GM12878 (cell line): ENCODE measurements at regions not wholly inside any gene's neighbourhood (a gene's known extent, or its start where the extent isn't known, plus 50 kb on each side); places are given as distances from the start of the nearest gene placed in this dataset.

Source experiments
- ATAC-seq: fragments of 200-7000 bp; cut with Tn5 transposase; 3 replicates; pipeline ENCODE4 v1.9.1; 2020; ENCODE audit warnings: mild to moderate bottlenecking, moderate library complexity
- BruUV-seq: library from RNA; stranded (reverse); fragments of 400-500 nt; replicated peaks from 2 replicates; lab custom pipeline; 2021; lab: Mats Ljungman, UMichigan
- CTCF ChIA-PET: fragments of 300-600 bp; sonication (Branson Sonifier 250); formaldehyde crosslinking; extraction: SDS; loops from one replicate; lab custom pipeline; 2021; ENCODE audit warnings: inconsistent platforms; lab: Yijun Ruan, JAX
- POLR2A ChIA-PET: fragments of 350-600 bp; formaldehyde crosslinking; extraction: SDS; loops from one replicate; lab custom pipeline; 2021; ENCODE audit warnings: inconsistent platforms; lab: Charles Lee
- RAD21 ChIA-PET: fragments of 300-600 bp; sonication (Branson Sonifier 250); formaldehyde crosslinking; loops from one replicate; lab custom pipeline; 2023; ENCODE audit warnings: antibody characterized with exemption; ENCODE audit not compliant: unreplicated experiment; lab: Charles Lee
- SMC1A ChIA-PET: fragments of 300-600 bp; sonication (Branson Sonifier 250); formaldehyde crosslinking; loops from one replicate; lab custom pipeline; 2023; ENCODE audit not compliant: unreplicated experiment, uncharacterized antibody; lab: Charles Lee
- DNase-seq: peaks from one replicate; pipeline ENCODE4 v3.0.0-alpha.2; 2011; ENCODE audit warnings: low read depth, low spot score
- FAIRE-seq: peaks from 3 replicates; lab custom pipeline; 2011; peaks lifted over from hg19 to GRCh38; lab: Jason Lieb, UNC
- H2AFZ ChIP-seq: 2 replicates; pipeline ENCODE4 v1.6.0; 2011; ENCODE audit warnings: low read depth, low read length, control low read depth; ENCODE audit not compliant: control insufficient read depth
- H3K27ac ChIP-seq: 2 replicates; pipeline ENCODE4 v1.5.1; 2011; ENCODE audit warnings: control low read depth; ENCODE audit not compliant: control insufficient read depth, insufficient read depth
- H3K27me3 ChIP-seq, 2 experiments: replicated peaks in 1 of 2; 2 replicates each; pipeline versions ENCODE4 v1.6.0 to v1.6.1; 2011; ENCODE audit warnings: low read length in 1 of 2; ENCODE audit not compliant: control insufficient read depth in 2 of 2, insufficient read depth in 2 of 2
- H3K36me3 ChIP-seq, 2 experiments: 2 replicates each; pipeline ENCODE4 v1.5.1; 2011; ENCODE audit warnings: low read length in 1 of 2; ENCODE audit not compliant: control insufficient read depth in 2 of 2, insufficient read depth in 2 of 2
- H3K4me1 ChIP-seq: 2 replicates; pipeline ENCODE4 v1.6.1; 2011; ENCODE audit warnings: mild to moderate bottlenecking, low read length, moderate library complexity, mixed read lengths; ENCODE audit not compliant: control insufficient read depth, insufficient read depth
- H3K4me2 ChIP-seq: 2 replicates; pipeline ENCODE4 v1.6.0; 2011; ENCODE audit warnings: control low read depth; ENCODE audit not compliant: control insufficient read depth, insufficient read depth
- H3K4me3 ChIP-seq: fragments of 200-600 bp; sonication (generic); 2 replicates; pipeline ENCODE4 v1.5.1; 2016
- H3K79me2 ChIP-seq: 2 replicates; pipeline ENCODE4 v1.6.0; 2011; ENCODE audit warnings: low read length; ENCODE audit not compliant: control insufficient read depth, insufficient read depth
- H3K9ac ChIP-seq: 2 replicates; pipeline ENCODE4 v1.8.0; 2011; ENCODE audit warnings: low read length, control low read depth, mixed read lengths; ENCODE audit not compliant: control insufficient read depth, insufficient read depth
- H3K9me3 ChIP-seq: replicated peaks from 3 replicates; pipeline ENCODE4 v1.5.1; 2011; ENCODE audit warnings: mild to moderate bottlenecking, low read length; ENCODE audit not compliant: control insufficient read depth, insufficient read depth
- H4K20me1 ChIP-seq: 2 replicates; pipeline ENCODE4 v1.6.0; 2011; ENCODE audit not compliant: control insufficient read depth, insufficient read depth
- ETV6 ChIP-seq, 2 experiments: fragments of 450-650 bp in 1 of 2; IDR thresholded peaks in 1 of 2; conservative IDR thresholded peaks in 1 of 2; 2 replicates each; pipeline ENCODE4 v1.6.1; 2014; ENCODE audit warnings: antibody characterized with exemption in 1 of 2, borderline replicate concordance in 1 of 2, low read depth in 1 of 2, mild to moderate bottlenecking in 1 of 2, moderate library complexity in 1 of 2
- GABPA ChIP-seq: IDR thresholded peaks from 2 replicates; pipeline ENCODE4 v1.6.1; 2014; ENCODE audit warnings: antibody characterized with exemption, low read depth, mild to moderate bottlenecking, inconsistent platforms
- MEF2A ChIP-seq: IDR thresholded peaks from 2 replicates; pipeline ENCODE4 v1.6.1; 2011; ENCODE audit warnings: low read depth, mild to moderate bottlenecking, low read length, moderate library complexity; ENCODE audit not compliant: insufficient read depth
- NR2C1 ChIP-seq: fragments of 450-650 bp; IDR thresholded peaks from 2 replicates; pipeline ENCODE4 v1.6.1; 2017; ENCODE audit warnings: antibody characterized with exemption, mild to moderate bottlenecking, moderate library complexity
- RCOR1 ChIP-seq: conservative IDR thresholded peaks from 2 replicates; pipeline ENCODE4 v1.6.1; 2012; ENCODE audit warnings: low read depth, low read length, improper control_type of control experiment
- SIX5 ChIP-seq: IDR thresholded peaks from 2 replicates; pipeline ENCODE4 v1.6.1; 2011; ENCODE audit warnings: mild to moderate bottlenecking, low read depth, low read length, moderate library complexity; ENCODE audit not compliant: severe bottlenecking
- TARDBP ChIP-seq: IDR thresholded peaks from 2 replicates; pipeline ENCODE4 v1.6.1; 2016; ENCODE audit warnings: borderline replicate concordance
- ZNF274 ChIP-seq: IDR thresholded peaks from one replicate; pipeline ENCODE4 v1.8.0; 2011; ENCODE audit not compliant: insufficient read length, insufficient read depth
- WGBS: methylation state at CpG from one replicate; pipeline ENCODE4 v1.1.6; 2016; ENCODE audit warnings: low lambda C conversion rate; ENCODE audit not compliant: insufficient replicate concordance, insufficient coverage; ENCODE audit errors: missing lambda C conversion rate; 5-methylcytosine and 5-hydroxymethylcytosine counted together
- in situ Hi-C: fragments of 300-500 bp; cut with MboI; formaldehyde crosslinking; loops from 9 replicates; pipeline ENCODE4 v1.14.3; 2018; ENCODE audit warnings: mixed read lengths
- intact Hi-C: fragments of 100-400 bp; cut with micrococcal nuclease; formaldehyde crosslinking; loops from one replicate; pipeline ENCODE4 v1.14.2; 2022; ENCODE audit not compliant: unreplicated experiment
- TF ChIP-seq, protein P1 (sequence below): fragments of 450-650 bp; IDR thresholded peaks from 2 replicates; pipeline ENCODE4 v1.6.1; 2017; ENCODE audit warnings: low read depth, mild to moderate bottlenecking, moderate library complexity

DNA sequence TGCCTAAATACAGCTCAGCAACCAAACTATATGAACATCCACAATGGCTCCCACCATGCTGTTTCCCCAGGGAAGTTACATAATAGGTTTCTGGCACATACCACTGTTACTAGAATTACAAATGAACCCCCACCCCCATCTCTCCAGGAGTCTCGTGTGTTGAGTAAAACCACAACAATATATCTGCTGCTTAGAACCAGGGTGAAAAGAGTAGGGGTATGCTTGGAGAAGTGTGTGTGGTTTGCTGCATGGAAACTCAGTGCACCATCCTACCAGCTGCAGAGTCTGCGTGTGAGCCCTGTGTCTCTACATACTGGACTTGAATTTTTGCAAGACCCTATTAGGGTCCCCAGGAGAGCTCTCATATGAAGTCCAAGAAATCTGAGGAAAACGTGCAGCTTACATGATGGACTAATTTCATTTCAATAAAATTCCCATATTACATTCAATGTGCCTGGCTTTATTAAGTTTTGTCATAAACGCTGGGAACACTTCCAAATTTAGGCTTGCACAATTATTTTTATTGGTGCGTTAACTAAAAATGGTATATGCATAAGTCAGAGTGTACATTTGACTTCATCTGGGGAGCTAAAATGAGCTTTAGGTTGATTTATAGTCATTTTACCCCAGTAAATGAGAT is 104.5 kb upstream of the NFIB start:
- H2AFZ ChIP-seq: no peak overlapping the region
- intact Hi-C loops: no loop called here
- H3K79me2 ChIP-seq: no peaks in the 10 kb centered on the region
- WGBS: 25% methylated on average over 5 of the region's 5 CpGs
- no peak overlapping the region for H3K9ac ChIP-seq
- TF ChIP-seq TARDBP: no peak
- TF ChIP-seq ETV6 (conservative IDR thresholded peaks at IDR 0.05 in 1 of 2, IDR thresholded peaks at IDR 0.05 in 1 of 2; ENCODE audit: borderline replicate concordance in 1 of 2, low read depth in 1 of 2): no peak
- no peak for TF ChIP-seq RCOR1
- TF ChIP-seq MEF2A: no peak
- no peak for TF ChIP-seq GABPA
- TF ChIP-seq, protein P1, sequence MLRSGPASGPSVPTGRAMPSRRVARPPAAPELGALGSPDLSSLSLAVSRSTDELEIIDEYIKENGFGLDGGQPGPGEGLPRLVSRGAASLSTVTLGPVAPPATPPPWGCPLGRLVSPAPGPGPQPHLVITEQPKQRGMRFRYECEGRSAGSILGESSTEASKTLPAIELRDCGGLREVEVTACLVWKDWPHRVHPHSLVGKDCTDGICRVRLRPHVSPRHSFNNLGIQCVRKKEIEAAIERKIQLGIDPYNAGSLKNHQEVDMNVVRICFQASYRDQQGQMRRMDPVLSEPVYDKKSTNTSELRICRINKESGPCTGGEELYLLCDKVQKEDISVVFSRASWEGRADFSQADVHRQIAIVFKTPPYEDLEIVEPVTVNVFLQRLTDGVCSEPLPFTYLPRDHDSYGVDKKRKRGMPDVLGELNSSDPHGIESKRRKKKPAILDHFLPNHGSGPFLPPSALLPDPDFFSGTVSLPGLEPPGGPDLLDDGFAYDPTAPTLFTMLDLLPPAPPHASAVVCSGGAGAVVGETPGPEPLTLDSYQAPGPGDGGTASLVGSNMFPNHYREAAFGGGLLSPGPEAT: no peak
- TF ChIP-seq NR2C1: no peak
- TF ChIP-seq ZNF274: no peak
- TF ChIP-seq SIX5: no peak
- TF ChIP-seq, all 136 proteins: peak for 0
- Histone ChIP-seq H3K27ac (no peak overlapping the region), H3K27me3 (no peaks in the 10 kb centered on the region), H3K4me1 (no peaks in the 10 kb centered on the region), H3K4me2 (no peak overlapping the region), H3K4me3 (no peak overlapping the region), H3K9me3 (no peaks in the 10 kb centered on the region), H3K36me3 (no peaks in the 10 kb centered on the region), H4K20me1 (no peaks in the 10 kb centered on the region)
- no peak for ATAC-seq
- BruUV-seq: no TSS peak
- ChIA-PET POLR2A (no interaction called here), RAD21 (interaction anchor here (0.5 kb wide), 1 partner anchor 796 kb away, joined by 3 read pairs; no protein-coding TSS in a partner anchor), SMC1A (interaction anchor here (1.3 kb wide), 1 partner anchor 9 kb away, joined by 4 read pairs; no protein-coding TSS in a partner anchor), CTCF (interaction anchor here (0.7 to 3.0 kb wide), 3 partner anchors 10 to 994 kb away, joined by 3 to 21 read pairs (median 4); no protein-coding TSS in a partner anchor)
- in situ Hi-C loops: no loop called here
- no peak for DNase-seq
- FAIRE-seq: no peak
